SK-N-SH (cell line): ENCODE measurements at regions not wholly inside any gene's neighbourhood (a gene's known extent, or its start where the extent isn't known, plus 50 kb on each side); places are given as distances from the start of the nearest gene placed in this dataset.

Experiments
- CTCF ChIA-PET: fragments of 300-600, 350-600 bp; formaldehyde crosslinking; extraction: SDS; loops from one replicate; lab custom pipeline; 2021; lab: Yijun Ruan, JAX
- POLR2A ChIA-PET: fragments of 350-600 bp; sonication (Branson Sonifier 250); formaldehyde crosslinking; extraction: SDS; loops from one replicate; lab custom pipeline; 2020; ENCODE audit warnings: antibody characterized with exemption, inconsistent platforms; lab: Yijun Ruan, JAX
- DNase-seq: peaks from one replicate; pipeline ENCODE4 v3.0.0; 2012
- H2AFZ ChIP-seq: fragments of 200-600 bp; sonication (generic); 2 replicates; pipeline ENCODE4 v1.8.1; 2016; ENCODE audit warnings: antibody characterized with exemption, mild to moderate bottlenecking, low read depth
- H3F3A ChIP-seq: fragments of 200-600 bp; sonication (generic); replicated peaks from 2 replicates; pipeline ENCODE3; 2016; ENCODE audit warnings: antibody characterized with exemption, mild to moderate bottlenecking; ENCODE audit not compliant: insufficient read depth
- H3K27ac ChIP-seq, 2 experiments: fragments of 200-500 bp in 1 of 2; fragments of 200-600 bp in 1 of 2; sonication (Bioruptor generic) in 1 of 2; sonication (generic), shearing (Covaris generic) in 1 of 2; 2 replicates each; pipeline versions ENCODE4 v1.5.1 to v1.6.1; 2014 to 2016; ENCODE audit warnings: low read depth in 2 of 2, inconsistent platforms in 1 of 2, low read length in 1 of 2, mild to moderate bottlenecking in 1 of 2, mixed read lengths in 1 of 2
- H3K27me3 ChIP-seq: fragments of 200-600 bp; sonication (generic), shearing (Covaris generic); 2 replicates; pipeline ENCODE4 v1.6.1; 2016; ENCODE audit warnings: mixed run types; ENCODE audit not compliant: insufficient read depth
- H3K36me3 ChIP-seq, 2 experiments: fragments of 200-500 bp in 1 of 2; fragments of 200-600 bp in 1 of 2; sonication (Bioruptor generic) in 1 of 2; sonication (generic) in 1 of 2; replicated peaks in 1 of 2; 2 replicates each; pipeline versions ENCODE3 to v1.5.1; 2014 to 2016; ENCODE audit warnings: low read length in 1 of 2, mild to moderate bottlenecking in 1 of 2; ENCODE audit not compliant: insufficient read depth in 2 of 2, control insufficient read depth in 1 of 2
- H3K4me1 ChIP-seq, 2 experiments: fragments of 200-500 bp in 1 of 2; fragments of 200-600 bp in 1 of 2; sonication (Bioruptor generic) in 1 of 2; sonication (generic), shearing (Covaris generic) in 1 of 2; 2 replicates each; pipeline versions ENCODE4 v1.5.1 to v1.6.1; 2014 to 2016; ENCODE audit warnings: low read depth in 1 of 2, low read length in 1 of 2, mixed run types in 1 of 2; ENCODE audit not compliant: insufficient read depth in 2 of 2, control insufficient read depth in 1 of 2
- H3K4me2 ChIP-seq: fragments of 200-600 bp; sonication (generic), shearing (Covaris generic); 2 replicates; pipeline ENCODE4 v1.6.1; 2017; ENCODE audit warnings: mixed run types
- H3K4me3 ChIP-seq, 2 experiments: fragments of 200-500 bp in 1 of 2; fragments of 200-600 bp in 1 of 2; sonication (Bioruptor generic) in 1 of 2; sonication (generic), shearing (Covaris generic) in 1 of 2; 2 replicates each; pipeline versions ENCODE4 v1.5.1 to v1.8.1; 2014 to 2016; ENCODE audit warnings: low read depth in 2 of 2, inconsistent platforms in 1 of 2, low read length in 1 of 2, mild to moderate bottlenecking in 1 of 2, mixed read lengths in 1 of 2, moderate library complexity in 1 of 2
- H3K79me2 ChIP-seq: fragments of 200-600 bp; sonication (generic); 2 replicates; pipeline ENCODE4 v1.8.1; 2017; ENCODE audit warnings: mild to moderate bottlenecking; ENCODE audit not compliant: insufficient read depth
- H3K9ac ChIP-seq: fragments of 200-600 bp; sonication (generic); 2 replicates; pipeline ENCODE4 v1.6.1; 2017; ENCODE audit warnings: mixed run types
- H3K9me2 ChIP-seq: fragments of 200-600 bp; sonication (generic); 2 replicates; pipeline ENCODE4 v1.6.1; 2017; ENCODE audit warnings: mixed run types
- H3K9me3 ChIP-seq: fragments of 200-600 bp; sonication (generic); 2 replicates; pipeline ENCODE4 v1.6.1; 2017; ENCODE audit warnings: mixed run types, mild to moderate bottlenecking, moderate library complexity
- H4K20me1 ChIP-seq: fragments of 200-600 bp; sonication (generic); 2 replicates; pipeline ENCODE4 v1.6.1; 2017; ENCODE audit warnings: mild to moderate bottlenecking, mixed run types; ENCODE audit not compliant: insufficient read depth
- CHD2 ChIP-seq: fragments of 150-350 bp; IDR thresholded peaks from 2 replicates; pipeline ENCODE4 v1.6.1; 2018; ENCODE audit warnings: low read length; ENCODE audit not compliant: partially characterized antibody
- CTCF ChIP-seq: fragments of 200-600 bp; sonication (generic); IDR thresholded peaks from 2 replicates; pipeline ENCODE4 v1.6.1; 2017; ENCODE audit warnings: antibody characterized with exemption, mild to moderate bottlenecking, moderate library complexity
- FOXJ3 ChIP-seq: sonication (generic); formaldehyde crosslinking; IDR thresholded peaks from 2 replicates; pipeline ENCODE4 v1.5.1; 2020; ENCODE audit warnings: mild to moderate bottlenecking, missing genetic modification reagents
- FOXM1 ChIP-seq: IDR thresholded peaks from 2 replicates; pipeline ENCODE4 v1.4.0; 2012; ENCODE audit warnings: low read depth, mild to moderate bottlenecking
- GABPA ChIP-seq: IDR thresholded peaks from 2 replicates; pipeline ENCODE4 v1.4.0; 2012; ENCODE audit warnings: low read depth, mild to moderate bottlenecking
- MXI1 ChIP-seq: IDR thresholded peaks from 2 replicates; pipeline ENCODE4 v1.6.1; 2012; ENCODE audit warnings: mild to moderate bottlenecking, low read depth, low read length, improper control_type of control experiment
- NFIC ChIP-seq: IDR thresholded peaks from 2 replicates; pipeline ENCODE4 v1.4.0; 2012; ENCODE audit warnings: borderline replicate concordance
- NRF1 ChIP-seq: IDR thresholded peaks from 2 replicates; pipeline ENCODE4 v1.6.1; 2012; ENCODE audit warnings: low read depth, mild to moderate bottlenecking, low read length
- POLR2AphosphoS5 ChIP-seq: IDR thresholded peaks from 2 replicates; pipeline ENCODE4 v1.6.1; 2012; ENCODE audit warnings: low read depth, low read length
- RXRA ChIP-seq: IDR thresholded peaks from 2 replicates; pipeline ENCODE4 v1.4.0; 2012; ENCODE audit warnings: low read depth, mild to moderate bottlenecking, borderline replicate concordance
- SMC3 ChIP-seq: IDR thresholded peaks from 2 replicates; pipeline ENCODE4 v1.6.1; 2012; ENCODE audit warnings: low read depth, low read length, improper control_type of control experiment
- TEAD4 ChIP-seq: IDR thresholded peaks from 2 replicates; pipeline ENCODE4 v1.4.0; 2012; ENCODE audit warnings: mild to moderate bottlenecking, borderline replicate concordance; ENCODE audit not compliant: insufficient read depth
- YY1 ChIP-seq: IDR thresholded peaks from 2 replicates; pipeline ENCODE4 v1.4.0; 2012; ENCODE audit warnings: low read depth, mild to moderate bottlenecking
- ZBTB33 ChIP-seq: IDR thresholded peaks from 2 replicates; pipeline ENCODE4 v1.4.0; 2012; ENCODE audit warnings: low read depth, borderline replicate concordance
- WGBS: methylation state at CpG from one replicate; pipeline ENCODE4 v1.1.6; 2017; ENCODE audit warnings: low lambda C conversion rate; 5-methylcytosine and 5-hydroxymethylcytosine counted together
- TF ChIP-seq, protein P1 (sequence below): IDR thresholded peaks from 2 replicates; pipeline ENCODE4 v1.4.0; 2012; ENCODE audit warnings: low read depth
- TF ChIP-seq, protein P2 (sequence below): IDR thresholded peaks from 2 replicates; pipeline ENCODE4 v1.6.1; 2012; ENCODE audit warnings: mild to moderate bottlenecking, low read depth, low read length, moderate library complexity

- no peaks in the 10 kb centered on the region for H4K20me1 ChIP-seq
- H3K4me1 ChIP-seq: no peaks in the 10 kb centered on the region
- no peak overlapping the region for H3K4me2 ChIP-seq
- H3K4me3 ChIP-seq: no peak overlapping the region
- H3K27ac ChIP-seq: no peak overlapping the region
- no peak for DNase-seq
- no peaks in the 10 kb centered on the region for H3K36me3 ChIP-seq
- POLR2A ChIA-PET: no interaction called here
- CTCF ChIA-PET: no interaction called here
- no peaks in the 10 kb centered on the region for H3K79me2 ChIP-seq
- 3% methylated on average over 2 of the region's 2 CpGs for WGBS
- H3K9me3 ChIP-seq: no peaks in the 10 kb centered on the region
- H3K9me2 ChIP-seq: no peaks in the 10 kb centered on the region; the same call in 1 of the 2 replicates
- TF ChIP-seq FOXM1: no peak
- TF ChIP-seq CHD2: no peak
- no peak for TF ChIP-seq GABPA
- TF ChIP-seq, protein P1, sequence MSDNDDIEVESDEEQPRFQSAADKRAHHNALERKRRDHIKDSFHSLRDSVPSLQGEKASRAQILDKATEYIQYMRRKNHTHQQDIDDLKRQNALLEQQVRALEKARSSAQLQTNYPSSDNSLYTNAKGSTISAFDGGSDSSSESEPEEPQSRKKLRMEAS: no peak
- no peak for TF ChIP-seq ZBTB33
- TF ChIP-seq MXI1: no peak
- TF ChIP-seq FOXJ3: no peak
- no peak for TF ChIP-seq NFIC
- no peak for TF ChIP-seq SMC3
- TF ChIP-seq, protein P2, sequence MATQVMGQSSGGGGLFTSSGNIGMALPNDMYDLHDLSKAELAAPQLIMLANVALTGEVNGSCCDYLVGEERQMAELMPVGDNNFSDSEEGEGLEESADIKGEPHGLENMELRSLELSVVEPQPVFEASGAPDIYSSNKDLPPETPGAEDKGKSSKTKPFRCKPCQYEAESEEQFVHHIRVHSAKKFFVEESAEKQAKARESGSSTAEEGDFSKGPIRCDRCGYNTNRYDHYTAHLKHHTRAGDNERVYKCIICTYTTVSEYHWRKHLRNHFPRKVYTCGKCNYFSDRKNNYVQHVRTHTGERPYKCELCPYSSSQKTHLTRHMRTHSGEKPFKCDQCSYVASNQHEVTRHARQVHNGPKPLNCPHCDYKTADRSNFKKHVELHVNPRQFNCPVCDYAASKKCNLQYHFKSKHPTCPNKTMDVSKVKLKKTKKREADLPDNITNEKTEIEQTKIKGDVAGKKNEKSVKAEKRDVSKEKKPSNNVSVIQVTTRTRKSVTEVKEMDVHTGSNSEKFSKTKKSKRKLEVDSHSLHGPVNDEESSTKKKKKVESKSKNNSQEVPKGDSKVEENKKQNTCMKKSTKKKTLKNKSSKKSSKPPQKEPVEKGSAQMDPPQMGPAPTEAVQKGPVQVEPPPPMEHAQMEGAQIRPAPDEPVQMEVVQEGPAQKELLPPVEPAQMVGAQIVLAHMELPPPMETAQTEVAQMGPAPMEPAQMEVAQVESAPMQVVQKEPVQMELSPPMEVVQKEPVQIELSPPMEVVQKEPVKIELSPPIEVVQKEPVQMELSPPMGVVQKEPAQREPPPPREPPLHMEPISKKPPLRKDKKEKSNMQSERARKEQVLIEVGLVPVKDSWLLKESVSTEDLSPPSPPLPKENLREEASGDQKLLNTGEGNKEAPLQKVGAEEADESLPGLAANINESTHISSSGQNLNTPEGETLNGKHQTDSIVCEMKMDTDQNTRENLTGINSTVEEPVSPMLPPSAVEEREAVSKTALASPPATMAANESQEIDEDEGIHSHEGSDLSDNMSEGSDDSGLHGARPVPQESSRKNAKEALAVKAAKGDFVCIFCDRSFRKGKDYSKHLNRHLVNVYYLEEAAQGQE: no peak
- no peak for TF ChIP-seq TEAD4
- TF ChIP-seq POLR2AphosphoS5: no peak
- TF ChIP-seq YY1: no peak
- no peak for TF ChIP-seq NRF1
- no peak for TF ChIP-seq RXRA
- no peak for TF ChIP-seq CTCF
- H3K27me3 ChIP-seq: no peaks in the 10 kb centered on the region
- H2AFZ ChIP-seq: no peak overlapping the region
- no peak overlapping the region for H3K9ac ChIP-seq
- no peaks in the 10 kb centered on the region for H3F3A ChIP-seq
Measured at GRCh38 chr18:30415903-30416302, 626.6 kb downstream of the DSC3 start.
